ENCODE measurements at regions not wholly inside any gene's neighbourhood (a gene's known extent, or its start where the extent isn't known, plus 50 kb on each side); places are given as distances from the start of the nearest gene placed in this dataset.

GRCh38 chr1:232487236-232487635 lies 142.7 kb downstream of the SIPA1L2 start:
- TF ChIP-seq FOXM1 (IDR thresholded peaks at IDR 0.05; ENCODE audit: borderline replicate concordance), result no peak
- TF ChIP-seq SUZ12 (IDR thresholded peaks at IDR 0.05), result no peak
- TF ChIP-seq BHLHE40 (IDR thresholded peaks at IDR 0.05; ENCODE audit: borderline replicate concordance), result no peak
- no peak for TF ChIP-seq ZNF384 (IDR thresholded peaks at IDR 0.05)
